ENCODE measurements at regions not wholly inside any gene's neighbourhood (a gene's known extent, or its start where the extent isn't known, plus 50 kb on each side); places are given as distances from the start of the nearest gene placed in this dataset.

GRCh38 chr6:72495441-72495840 lies 126.4 kb upstream of the KCNQ5 start:
- H3K36me3 Mint-ChIP-seq = no peaks in the 10 kb centered on the region
- Histone ChIP-seq H4K20me1 (ENCODE audit: insufficient read depth, low read length) (no peaks in the 10 kb centered on the region), H3K4me2 (replicated peaks; ENCODE audit: extremely low read depth, low read length, poor library complexity, severe bottlenecking) (no peak overlapping the region), H3K9ac (ENCODE audit: insufficient read depth, low read length, poor library complexity, severe bottlenecking) (no peak overlapping the region), H3K27ac (ENCODE audit: low read depth in 1 of 2, low read length in 2 of 2) (no peak overlapping the region), H3K79me2 (ENCODE audit: insufficient read depth, low read length) (no peaks in the 10 kb centered on the region), H3K4me3 (replicated peaks in 1 of 3; ENCODE audit: low read depth in 2 of 3, low read length in 3 of 3) (no peak overlapping the region), H2AFZ (ENCODE audit: insufficient read depth, low read depth, low read length, poor library complexity, severe bottlenecking) (no peak overlapping the region), H3K36me3 (replicated peaks in 1 of 2; ENCODE audit: control insufficient read depth in 1 of 2, insufficient read depth in 2 of 2, low read length in 2 of 2) (no peaks in the 10 kb centered on the region), H3K4me1 (ENCODE audit: control insufficient read depth in 1 of 2, insufficient read depth in 2 of 2, low read length in 2 of 2) (no peaks in the 10 kb centered on the region), H3K9me3 (replicated peaks in 1 of 2; ENCODE audit: control insufficient read depth in 1 of 2, insufficient read depth in 1 of 2, low read length in 2 of 2) (no peaks in the 10 kb centered on the region), H3K27me3 (ENCODE audit: control insufficient read depth in 2 of 2, insufficient read depth in 2 of 2, low read length in 2 of 2) (no peaks in the 10 kb centered on the region)
- no peaks in the 10 kb centered on the region for H3K4me1 Mint-ChIP-seq
- no CpG with 5 or more reads among the region's 2 CpGs for WGBS (ENCODE audit: insufficient coverage)
- intact Hi-C loops (cut with micrococcal nuclease) = no loop called here
- H3K27ac Mint-ChIP-seq = no peak overlapping the region
- H3K9me3 Mint-ChIP-seq = peaks cover 0 to 7% (median 2%) of the 10 kb centered on the region in 7 donors
- TF ChIP-seq CTCF (IDR thresholded peaks at IDR 0.05) = no peak
- peaks cover 0 to 2% (median 2%) of the 10 kb centered on the region in 3 donors for H3K27me3 Mint-ChIP-seq (ENCODE audit: low read depth in 3 of 3)
- no peak for DNase-seq
- H3K4me3 Mint-ChIP-seq = no peak overlapping the region

- H3K27me3 ChIP-seq (ENCODE audit: control insufficient read depth in 2 of 2, insufficient read depth in 2 of 2, low read length in 2 of 2) = no peaks in the 10 kb centered on the region
- no peak for TF ChIP-seq CTCF (IDR thresholded peaks at IDR 0.05)
- H2AFZ ChIP-seq (ENCODE audit: insufficient read depth, low read depth, low read length, poor library complexity, severe bottlenecking) = no peak overlapping the region
- H3K79me2 ChIP-seq (ENCODE audit: insufficient read depth, low read length) = no peaks in the 10 kb centered on the region
- Mint-ChIP-seq H3K9me3 (peaks cover 0 to 7% (median 3%) of the 10 kb centered on the region in 7 donors), H3K36me3 (no peaks in the 10 kb centered on the region), H3K27me3 (ENCODE audit: low read depth in 3 of 3) (peaks cover 0 to 2% (median 2%) of the 10 kb centered on the region in 3 donors), H3K4me1 (no peaks in the 10 kb centered on the region), H3K4me3 (no peak overlapping the region), H3K27ac (no peak overlapping the region)
- DNase-seq = no peak
- H3K4me3 ChIP-seq (replicated peaks in 1 of 3; ENCODE audit: low read depth in 2 of 3, low read length in 3 of 3) = no peak overlapping the region
- no peaks in the 10 kb centered on the region for H4K20me1 ChIP-seq (ENCODE audit: insufficient read depth, low read length)
- no peaks in the 10 kb centered on the region for H3K4me1 ChIP-seq (ENCODE audit: control insufficient read depth in 1 of 2, insufficient read depth in 2 of 2, low read length in 2 of 2)
- H3K4me2 ChIP-seq (replicated peaks; ENCODE audit: extremely low read depth, low read length, poor library complexity, severe bottlenecking) = no peak overlapping the region
- H3K27ac ChIP-seq (ENCODE audit: low read depth in 1 of 2, low read length in 2 of 2) = no peak overlapping the region
- WGBS (ENCODE audit: insufficient coverage) = 69% methylated on average over 3 of the region's 3 CpGs
- no peaks in the 10 kb centered on the region for H3K36me3 ChIP-seq (replicated peaks in 1 of 2; ENCODE audit: control insufficient read depth in 1 of 2, insufficient read depth in 2 of 2, low read length in 2 of 2)
- H3K9ac ChIP-seq (ENCODE audit: insufficient read depth, low read length, poor library complexity, severe bottlenecking) = no peak overlapping the region
- no peaks in the 10 kb centered on the region for H3K9me3 ChIP-seq (replicated peaks in 1 of 2; ENCODE audit: control insufficient read depth in 1 of 2, insufficient read depth in 1 of 2, low read length in 2 of 2)
- intact Hi-C loops (cut with micrococcal nuclease) = no loop called here
These were observed 124.7 kb upstream of the KCNQ5 start for GRCh38 chr6:72497186-72497585.
